Epithelial cell of prostate (primary cell): ENCODE measurements at regions not wholly inside any gene's neighbourhood (a gene's known extent, or its start where the extent isn't known, plus 50 kb on each side); places are given as distances from the start of the nearest gene placed in this dataset.

Experiments
- DNase-seq: peaks from one replicate; pipeline ENCODE4 v3.0.0-alpha.2; 2011; ENCODE audit warnings: low read depth, low spot score
- H3K27ac ChIP-seq: fragments of 450-650 bp; 2 replicates; pipeline ENCODE4 v1.5.1; 2017; ENCODE audit warnings: mild to moderate bottlenecking

DNA sequence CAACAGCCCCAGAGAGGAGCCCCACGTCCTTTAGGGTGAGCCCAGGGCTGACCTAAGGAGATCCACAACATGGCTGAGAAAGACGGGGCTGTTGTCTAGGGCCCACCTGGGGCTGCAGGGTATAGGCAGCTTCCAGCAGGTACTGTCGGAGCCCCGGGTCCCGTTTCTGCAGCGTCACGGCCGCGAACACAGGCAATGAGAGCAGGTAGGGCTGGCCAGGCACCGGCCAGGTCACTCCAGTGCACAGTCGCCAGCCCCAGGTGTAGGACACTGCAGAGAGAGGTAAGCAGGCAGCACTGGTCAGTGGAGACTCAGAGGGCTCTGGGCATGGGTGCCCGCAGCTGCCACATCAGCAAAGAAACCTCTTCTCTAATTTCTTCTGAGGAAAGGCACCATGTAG, 115.2 kb downstream of the LITAF start:
- H3K27ac ChIP-seq = no peak overlapping the region

DNA sequence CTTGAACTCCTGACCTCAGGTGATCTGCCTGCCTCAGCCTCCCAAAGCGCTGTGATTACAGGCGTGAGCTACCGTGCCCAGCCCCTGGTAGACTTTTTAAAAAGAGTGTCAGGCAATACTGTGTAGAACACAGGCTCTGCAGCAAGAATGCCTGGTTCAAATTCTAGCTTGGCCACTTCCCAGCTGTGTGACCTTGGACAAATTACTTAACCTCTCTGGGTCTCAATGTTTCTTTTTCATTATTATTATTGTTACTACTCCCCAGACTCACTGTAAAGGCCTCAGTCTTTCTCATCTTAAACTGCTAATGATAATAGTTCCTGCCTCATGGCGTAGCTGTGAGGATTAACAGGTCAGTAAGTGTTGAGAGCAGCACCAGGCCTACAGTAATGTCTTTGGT, 114.3 kb downstream of the LITAF start:
- DNase-seq = no peak
- no peak overlapping the region for H3K27ac ChIP-seq

More for the DNA sequence above, 115.2 kb downstream of the LITAF start:
- no peak for DNase-seq

DNA sequence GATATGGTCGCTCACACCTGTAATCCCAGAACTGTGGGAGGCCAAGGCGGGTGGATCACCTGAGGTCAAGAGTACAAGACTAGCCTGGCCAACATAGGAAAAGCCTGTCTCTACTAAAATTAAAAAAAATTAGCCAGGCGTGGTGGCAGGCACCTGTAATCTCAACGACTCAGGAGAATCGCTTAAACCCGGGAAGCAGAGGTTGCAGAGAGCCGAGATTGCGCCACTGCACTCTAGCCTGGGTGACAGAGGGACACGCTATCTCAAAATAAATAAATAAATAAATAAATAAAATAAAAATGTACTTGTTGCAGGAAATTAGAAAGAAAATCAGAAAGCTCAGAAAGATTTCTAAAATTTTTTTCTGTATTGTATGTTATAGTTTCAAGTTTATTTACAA, 113.9 kb downstream of the LITAF start:
- H3K27ac ChIP-seq = no peak overlapping the region
- no peak for DNase-seq

DNA sequence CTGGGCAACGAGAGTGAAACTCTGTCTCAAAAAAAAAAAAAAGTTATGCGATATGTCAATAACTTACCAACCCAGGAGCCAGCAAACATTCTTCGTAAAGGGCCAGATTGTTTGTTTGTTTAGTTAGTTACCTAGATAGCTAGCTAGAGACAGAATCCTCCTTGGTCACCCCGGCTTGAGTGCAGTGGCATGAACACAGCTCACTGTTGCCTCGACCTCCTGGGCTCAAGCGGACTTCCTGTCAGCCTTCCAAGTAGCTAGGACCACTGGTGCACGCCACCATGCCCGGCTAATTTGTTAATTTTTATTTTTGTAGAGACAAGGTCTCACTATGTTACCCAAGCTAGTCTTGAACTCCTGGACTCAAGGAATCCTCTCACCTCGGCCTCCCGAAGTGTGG, 113.0 kb downstream of the LITAF start:
- H3K27ac ChIP-seq = no peak overlapping the region
- no peak for DNase-seq

DNA sequence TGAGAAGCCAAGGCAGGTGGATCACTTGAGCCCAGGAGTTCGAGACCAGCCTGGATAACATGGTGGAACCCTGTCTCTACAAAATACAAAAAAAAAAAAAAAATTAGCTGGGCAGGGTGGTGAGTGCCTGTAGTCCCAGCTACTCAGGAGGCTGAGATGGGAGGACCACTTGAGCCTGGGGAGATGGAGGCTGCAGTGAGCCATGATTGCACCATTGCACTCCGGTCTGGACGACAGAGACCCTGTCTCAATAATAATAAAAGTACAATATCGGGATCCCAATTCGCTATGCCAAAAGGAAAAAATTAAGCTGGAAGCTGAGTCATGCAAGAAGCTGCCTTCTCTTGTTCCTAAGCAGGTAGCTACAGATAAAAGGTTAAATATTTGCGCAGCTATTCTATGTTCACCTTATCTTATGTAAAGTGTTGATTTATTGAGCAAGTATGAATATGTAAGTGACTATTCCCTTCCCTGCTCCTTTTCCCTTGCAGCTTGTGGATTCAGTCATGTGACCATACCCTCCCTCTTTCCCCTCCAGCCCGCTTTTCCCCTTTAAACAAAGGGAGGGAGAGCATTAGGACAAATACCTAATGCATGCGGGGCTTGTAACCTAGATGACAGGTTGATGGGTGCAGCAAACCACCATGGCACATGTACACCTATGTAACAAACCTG, 112.0 kb downstream of the LITAF start:
- no peak overlapping the region for H3K27ac ChIP-seq
- no peak for DNase-seq

DNA sequence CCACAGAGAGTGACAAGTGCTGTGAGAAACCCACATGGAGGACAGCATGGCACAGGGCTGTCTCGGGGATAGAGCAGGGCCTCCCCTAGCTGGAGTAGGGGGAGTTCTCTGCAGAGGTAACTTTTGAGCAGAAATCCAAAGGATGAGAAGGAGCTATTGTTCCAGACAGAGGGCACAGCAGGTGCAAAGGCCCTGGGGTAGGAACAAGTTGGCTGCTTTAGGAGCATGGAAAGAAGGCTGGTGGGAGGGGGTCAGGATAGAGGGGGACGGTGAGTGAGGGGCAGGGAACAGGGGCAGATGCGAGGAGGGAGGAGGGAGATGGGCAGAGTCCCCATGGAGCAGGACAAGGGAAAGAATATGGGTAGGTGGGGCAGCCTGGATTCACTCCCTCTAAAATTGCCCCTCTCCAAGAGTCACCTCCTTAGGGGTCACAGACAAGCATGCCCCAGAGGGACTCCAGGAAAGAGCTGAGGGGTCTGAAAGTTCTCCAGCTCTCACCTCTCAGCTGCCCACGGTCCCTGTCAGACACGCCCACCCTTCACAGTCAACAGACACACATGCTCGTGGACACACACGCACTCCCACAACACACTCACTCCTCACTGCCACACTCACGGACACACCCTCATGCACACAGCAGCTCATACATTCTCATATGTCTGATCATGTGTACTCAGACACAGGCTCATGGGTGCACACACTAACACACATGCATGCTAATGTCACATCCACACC, 110.7 kb downstream of the LITAF start:
- H3K27ac ChIP-seq = no peak overlapping the region
- DNase-seq = no peak

DNA sequence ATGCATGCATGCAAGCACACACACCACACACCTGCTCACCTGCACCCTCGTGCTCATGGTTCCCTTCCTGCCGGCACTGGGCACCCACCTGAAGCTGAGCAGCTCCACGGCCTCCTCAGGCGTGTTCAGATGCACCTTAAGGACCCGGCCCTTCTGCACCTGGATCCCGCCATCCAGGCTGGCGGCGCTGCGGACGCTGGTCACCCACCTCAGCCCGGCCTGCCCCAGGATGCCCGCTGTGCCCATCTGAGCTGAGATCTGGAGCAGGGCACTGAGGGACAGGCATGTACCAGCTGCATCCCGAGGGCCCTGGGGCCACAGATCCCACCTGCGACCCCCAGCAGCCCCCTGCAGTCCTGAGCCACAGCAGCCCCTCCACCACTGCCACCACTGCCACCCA, 110.0 kb downstream of the LITAF start:
- no peak for DNase-seq
- no peak overlapping the region for H3K27ac ChIP-seq

DNA sequence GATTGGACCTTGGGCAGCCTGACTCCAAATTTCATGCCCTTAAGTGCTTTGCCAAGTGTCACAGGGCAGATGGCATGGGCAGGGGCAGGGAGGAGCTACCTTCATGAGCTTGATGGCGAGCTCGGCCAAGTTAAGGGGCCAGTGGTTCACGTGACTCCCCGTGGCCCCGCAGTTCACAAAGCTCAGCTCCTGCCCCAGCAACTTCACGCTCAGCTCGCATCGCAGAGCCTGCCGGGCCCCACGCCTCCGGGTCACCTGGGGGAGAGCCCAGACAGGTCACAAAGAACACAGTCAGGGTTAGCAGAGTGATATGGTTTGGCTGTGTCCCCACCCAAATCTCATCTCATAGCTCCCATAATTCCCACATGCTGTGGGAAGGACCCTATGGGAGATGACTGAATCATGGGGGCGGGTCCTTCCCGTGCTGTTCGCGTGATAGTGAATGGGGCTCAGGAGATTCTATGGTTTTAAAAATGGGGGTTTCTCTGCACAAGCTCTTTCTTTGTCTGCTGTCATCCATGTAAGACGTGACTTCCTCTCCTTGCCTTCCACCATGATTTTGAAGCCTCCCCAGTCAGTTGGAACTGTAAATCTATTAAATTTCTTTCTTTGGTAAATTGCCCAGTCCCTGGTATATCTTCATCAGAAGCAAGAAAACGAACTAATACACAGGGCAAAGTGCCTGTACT, 108.1 kb downstream of the LITAF start:
- no peak for DNase-seq
- no peak overlapping the region for H3K27ac ChIP-seq

DNA sequence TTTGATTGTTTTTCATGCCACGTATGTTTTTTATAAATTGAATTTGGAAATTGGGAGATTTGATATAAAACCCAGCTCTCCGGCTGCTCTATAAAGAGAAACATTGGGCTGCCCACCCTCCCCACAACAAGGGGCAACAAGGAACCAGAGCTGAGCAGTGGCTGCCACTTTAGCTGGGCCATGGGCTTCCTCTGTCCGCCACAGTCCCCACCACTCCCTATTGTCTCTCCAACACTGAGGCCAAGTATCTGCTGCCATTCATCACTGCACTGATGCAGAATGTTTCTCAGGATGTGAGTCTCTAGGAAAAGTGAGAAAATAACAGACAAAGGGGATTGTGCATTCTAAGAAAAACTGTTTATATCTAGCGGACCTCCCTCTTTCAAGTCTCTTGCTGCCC, 106.8 kb downstream of the LITAF start:
- DNase-seq = no peak

DNA sequence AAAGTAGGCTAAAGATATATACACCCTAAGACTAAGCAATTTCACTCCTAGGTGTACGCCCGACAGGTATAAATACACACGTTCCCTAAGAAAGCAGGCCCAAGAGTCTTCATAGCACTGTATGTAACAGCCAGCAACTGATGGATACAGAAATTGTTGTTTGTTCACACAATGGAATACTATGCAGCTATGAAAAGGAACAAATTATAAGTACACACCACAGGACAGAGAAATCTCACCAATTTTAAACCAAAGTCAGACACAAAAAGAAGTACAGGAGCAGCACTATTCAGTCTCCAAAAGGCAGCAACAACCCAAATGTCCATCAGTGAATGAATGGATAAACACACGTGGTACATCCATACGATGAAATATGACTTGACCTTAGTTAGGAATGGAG, 106.1 kb downstream of the LITAF start:
- DNase-seq = no peak
- H3K27ac ChIP-seq = no peak overlapping the region

More for the DNA sequence above, 106.8 kb downstream of the LITAF start:
- H3K27ac ChIP-seq = no peak overlapping the region

DNA sequence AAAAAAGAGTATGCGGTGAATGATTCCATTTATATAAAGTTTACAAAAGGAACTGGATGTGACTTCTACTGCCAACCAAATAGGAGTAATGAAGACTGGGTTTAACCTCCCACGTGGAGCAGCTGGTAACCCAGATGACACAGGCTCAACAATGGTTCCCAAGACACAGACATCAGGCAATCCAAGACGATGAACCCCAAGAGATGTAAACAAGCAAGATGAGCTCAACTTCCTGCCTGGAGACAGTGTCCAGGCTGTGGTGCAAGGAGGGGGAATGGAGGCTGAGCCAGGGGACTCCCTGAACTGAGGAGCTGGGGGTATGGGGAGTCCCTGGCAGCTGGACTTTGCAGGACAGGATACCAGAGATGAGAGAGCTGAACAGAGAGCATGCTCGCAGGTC, 104.7 kb downstream of the LITAF start:
- DNase-seq = no peak
- no peak overlapping the region for H3K27ac ChIP-seq

DNA sequence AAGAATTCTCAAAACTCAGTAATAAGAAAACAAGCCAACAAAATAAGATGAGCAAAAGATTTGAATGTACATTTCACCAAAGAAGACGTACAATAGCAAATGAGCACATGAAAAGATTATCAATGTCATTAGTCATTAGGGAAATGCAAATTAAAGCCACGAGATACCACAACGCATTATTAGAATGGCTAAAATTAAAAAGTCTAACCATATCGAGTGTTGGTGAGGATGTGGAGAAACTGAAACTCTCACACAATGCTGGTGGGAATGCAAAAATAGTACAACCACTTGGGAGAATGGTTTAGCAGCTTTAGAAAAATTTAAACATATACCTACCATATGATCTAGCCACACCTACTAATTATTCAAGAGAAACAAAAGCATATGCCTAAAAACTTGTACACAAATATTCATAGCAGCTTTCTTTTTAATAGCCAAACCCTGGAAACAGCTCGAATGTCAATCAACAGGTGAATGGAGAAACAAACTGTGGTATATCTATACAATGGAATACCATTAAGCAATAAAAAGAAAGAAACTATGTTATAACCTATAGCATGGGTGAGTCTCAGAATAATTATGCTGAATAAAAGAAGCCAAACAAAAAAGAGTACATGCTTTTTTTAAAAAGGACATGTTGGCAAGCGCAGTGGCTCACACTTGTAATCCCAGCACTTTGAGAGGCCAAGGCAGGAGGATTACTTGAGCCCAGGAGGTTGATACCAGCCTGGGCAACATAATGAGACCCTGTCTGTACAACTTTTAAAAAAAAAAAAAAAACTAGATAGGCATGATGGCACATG, 103.6 kb downstream of the LITAF start:
- no peak overlapping the region for H3K27ac ChIP-seq
- no peak for DNase-seq

DNA sequence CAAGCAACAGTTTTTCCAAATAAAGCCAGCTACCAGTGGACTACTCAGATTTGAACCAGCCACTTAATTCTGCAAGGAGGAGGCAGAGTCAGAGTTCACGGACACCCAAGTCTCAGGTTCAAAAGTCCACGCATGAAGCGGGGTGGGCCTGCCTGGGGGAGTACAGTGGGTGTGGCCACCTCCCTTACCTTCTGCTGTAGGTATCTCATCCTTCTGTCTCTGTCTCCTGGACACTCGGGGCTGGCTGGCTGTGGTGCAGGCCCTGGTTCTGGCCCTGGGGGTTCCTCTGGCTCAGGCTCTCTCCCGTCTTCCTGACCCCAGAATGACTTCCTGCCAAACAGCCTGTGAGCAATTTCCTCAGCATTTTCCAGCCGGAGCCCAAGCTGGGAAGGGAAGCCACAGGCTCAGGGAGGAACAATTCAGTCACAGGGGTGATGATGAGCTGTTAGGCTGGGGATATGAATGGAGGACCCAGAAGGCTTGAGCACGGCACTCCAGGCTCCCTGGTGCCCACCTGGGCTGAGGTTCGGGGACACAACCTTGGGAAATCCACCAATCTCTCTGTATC, 101.9 kb downstream of the LITAF start:
- no peak overlapping the region for H3K27ac ChIP-seq
- DNase-seq = no peak

DNA sequence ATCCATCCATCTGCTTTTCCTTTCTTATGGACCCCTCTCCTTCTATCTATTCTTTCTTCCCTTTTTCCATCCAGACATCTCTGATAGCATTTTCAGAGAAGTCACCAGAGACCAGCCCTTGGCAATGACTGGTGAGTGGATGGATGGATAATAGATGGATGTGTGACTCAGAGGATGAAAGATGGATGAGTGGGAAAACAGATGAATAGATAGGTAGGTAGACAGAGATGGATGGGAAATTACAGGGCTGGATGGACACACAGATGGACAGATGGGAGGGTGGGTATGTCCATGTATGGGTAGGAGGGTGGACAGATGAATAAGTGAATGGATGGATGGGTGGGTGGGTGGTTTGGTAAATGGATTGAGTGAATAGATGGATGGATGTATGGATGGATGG, 101.0 kb downstream of the LITAF start:
- no peak overlapping the region for H3K27ac ChIP-seq
- DNase-seq = no peak

DNA sequence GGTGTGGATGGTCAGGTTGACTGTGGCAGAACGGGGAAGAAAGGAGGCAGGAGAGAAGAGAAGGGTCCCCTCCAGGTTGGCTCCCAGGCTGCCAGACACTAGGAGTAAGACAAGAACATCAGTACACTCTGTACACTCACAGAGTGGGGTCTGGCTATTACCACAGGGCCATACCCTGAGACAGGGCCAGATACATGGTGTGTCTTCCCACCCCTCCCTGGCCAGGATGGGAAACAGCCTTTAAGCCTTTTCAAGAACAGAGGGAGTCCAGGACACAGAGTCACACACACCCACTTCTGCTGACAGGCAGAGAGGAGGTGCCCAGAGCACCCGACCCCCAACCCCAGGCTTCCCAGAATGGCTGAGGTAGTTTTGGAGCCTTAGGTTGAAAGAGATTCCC, 99.4 kb downstream of the LITAF start:
- no peak for DNase-seq
- no peak overlapping the region for H3K27ac ChIP-seq

DNA sequence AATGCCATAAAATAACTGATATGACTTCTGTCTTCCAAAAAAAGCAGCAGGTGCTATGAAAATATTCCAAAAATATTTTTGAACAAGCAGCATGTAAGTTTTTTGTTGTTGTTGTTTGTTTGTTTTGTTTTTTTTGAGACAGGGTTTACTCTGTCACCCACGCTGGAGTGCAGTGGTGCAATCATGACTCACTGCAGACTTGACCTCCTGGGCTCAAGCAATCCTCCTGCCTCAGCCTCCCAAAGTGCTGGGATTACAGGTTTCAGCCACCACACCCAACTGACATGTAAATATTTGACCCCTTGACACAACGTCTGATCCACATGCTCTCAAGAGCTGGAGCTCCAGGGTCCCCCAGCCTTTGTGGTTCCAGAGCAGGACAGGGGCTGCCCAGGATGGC, 98.4 kb downstream of the LITAF start:
- DNase-seq = no peak
- H3K27ac ChIP-seq = no peak overlapping the region

DNA sequence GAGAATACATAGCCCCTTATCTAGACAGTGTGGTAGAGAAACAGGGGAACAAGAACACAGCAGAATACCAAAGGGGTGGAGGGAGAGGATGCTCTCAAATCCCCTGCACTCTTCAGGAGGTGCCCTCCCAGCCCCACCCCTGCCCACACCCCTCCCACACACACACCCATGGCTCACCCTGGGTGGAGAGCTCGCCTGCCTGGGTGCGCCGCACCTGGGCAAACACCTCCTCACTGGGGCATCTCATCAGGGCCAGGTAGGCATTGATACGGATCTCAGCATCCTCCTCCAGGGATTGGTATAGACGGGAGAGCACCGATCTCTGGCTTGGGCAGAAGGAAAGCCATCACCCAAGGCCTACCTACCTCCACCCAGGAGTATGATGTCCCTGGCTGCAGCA, 95.2 kb downstream of the LITAF start:
- no peak for DNase-seq
- no peak overlapping the region for H3K27ac ChIP-seq

DNA sequence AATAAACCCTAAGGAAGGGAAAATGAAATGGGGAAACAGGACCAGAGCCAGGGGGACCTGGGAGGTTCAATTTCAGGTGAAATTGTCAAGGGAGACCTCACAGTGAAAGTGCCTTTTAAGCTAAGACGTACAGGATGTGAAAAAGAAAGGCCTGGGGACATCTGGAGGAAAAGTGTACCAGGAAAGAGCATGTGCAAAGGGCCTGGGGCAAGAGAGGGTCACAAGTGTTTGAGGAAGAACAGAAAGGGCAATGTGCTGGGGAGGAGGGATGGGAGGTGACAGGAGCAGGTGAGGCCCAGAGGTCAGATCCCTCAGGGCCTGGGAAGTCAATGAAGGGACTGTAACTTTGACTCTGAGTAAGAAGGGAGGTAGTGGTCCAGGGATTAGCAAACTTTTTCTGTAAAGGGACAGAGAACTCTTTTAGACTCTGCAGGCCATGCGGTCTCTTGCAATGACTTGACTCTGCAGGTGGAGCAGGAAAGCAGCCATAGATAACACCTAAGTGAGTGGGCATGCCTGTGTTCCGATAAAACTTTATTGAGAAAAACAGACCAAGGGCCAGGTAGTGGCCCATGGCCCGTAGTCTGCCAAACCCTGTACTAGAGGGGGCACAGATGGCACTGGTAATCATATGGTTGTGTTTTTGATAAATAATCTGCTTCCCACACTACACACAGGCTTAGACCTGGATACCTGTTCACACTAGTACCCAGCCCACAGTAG, 93.8 kb downstream of the LITAF start:
- no peak overlapping the region for H3K27ac ChIP-seq

DNA sequence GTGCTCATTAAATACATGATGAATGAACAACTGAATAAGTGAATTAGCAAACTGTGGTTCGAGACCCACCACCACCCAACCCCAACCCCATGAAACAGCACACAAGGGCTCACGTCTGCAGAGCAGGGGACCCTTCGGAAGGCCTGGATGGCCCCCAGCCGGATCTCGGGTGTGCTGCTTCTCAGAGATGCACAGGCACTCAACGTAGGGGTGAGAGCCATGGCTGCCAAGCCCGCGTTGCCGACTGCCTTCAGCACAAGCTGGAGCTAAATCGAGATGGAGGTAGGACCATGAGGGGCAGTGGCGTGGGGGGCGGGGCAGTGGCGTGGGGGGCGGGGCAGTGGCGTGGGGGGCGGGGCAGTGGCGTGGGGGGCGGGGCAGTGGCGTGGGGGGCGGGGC, 93.2 kb downstream of the LITAF start:
- no peak overlapping the region for H3K27ac ChIP-seq

More for the DNA sequence above, 93.8 kb downstream of the LITAF start:
- DNase-seq = no peak

DNA sequence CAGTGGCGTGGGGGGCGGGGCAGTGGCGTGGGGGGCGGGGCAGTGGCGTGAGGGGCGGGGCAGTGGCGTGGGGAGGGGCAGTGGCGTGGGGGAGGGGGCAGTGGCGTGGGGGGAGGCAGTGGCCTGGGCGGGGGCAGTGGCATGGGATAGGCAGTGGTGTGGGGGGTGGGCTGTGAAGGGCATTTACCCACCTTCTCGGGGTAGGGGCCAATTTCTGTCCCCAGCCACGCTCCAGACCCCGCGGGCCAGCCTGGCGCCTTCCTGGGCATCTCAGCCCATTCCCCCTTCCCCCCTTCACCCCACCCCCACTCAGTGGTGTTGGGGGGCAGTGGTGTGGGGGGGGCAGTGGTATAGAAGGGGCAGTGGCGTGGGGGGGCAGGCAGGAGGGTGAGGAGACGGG, 92.7 kb downstream of the LITAF start:
- no peak overlapping the region for H3K27ac ChIP-seq
- no peak for DNase-seq

More for the DNA sequence above, 93.2 kb downstream of the LITAF start:
- no peak for DNase-seq
